ENCODE measurements at regions not wholly inside any gene's neighbourhood (a gene's known extent, or its start where the extent isn't known, plus 50 kb on each side); places are given as distances from the start of the nearest gene placed in this dataset.
"Not testable (repeated sequence)": the region's sequence is repeated elsewhere in the genome, so short reads cannot be mapped to it uniquely, and the experiment has no call there.

GRCh38 chr6:104676679-104677078, 183.0 kb downstream of the HACE1 start:
- DNase-seq, result not testable (repeated sequence)

GRCh38 chr6:104675161-104675560, 184.6 kb downstream of the HACE1 start:
- peak; percentile 58 for DNase-seq

GRCh38 chr6:104673078-104673477, 186.6 kb downstream of the HACE1 start:
- not testable (repeated sequence) for DNase-seq

- DNase-seq, result not testable (repeated sequence)
These were observed 188.2 kb downstream of the HACE1 start for GRCh38 chr6:104671591-104671891.

- not testable (repeated sequence) for DNase-seq
These were observed 188.7 kb downstream of the HACE1 start for GRCh38 chr6:104670834-104671590.

- DNase-seq, result no peak
These were observed 190.2 kb downstream of the HACE1 start for GRCh38 chr6:104669483-104669882.

- no peak for DNase-seq
These were observed 203.5 kb downstream of the HACE1 start for GRCh38 chr6:104656235-104656634.

- DNase-seq, result peak; percentile 23
These were observed 205.9 kb downstream of the HACE1 start for GRCh38 chr6:104653781-104654180.

GRCh38 chr6:104648347-104648746, 211.4 kb downstream of the HACE1 start:
- no peak for DNase-seq

- no peak for DNase-seq
These were observed 214.9 kb downstream of the HACE1 start for GRCh38 chr6:104644848-104645247.

GRCh38 chr6:104642871-104643270, 216.8 kb downstream of the HACE1 start:
- DNase-seq, result no peak

GRCh38 chr6:104640761-104641160, 219.0 kb downstream of the HACE1 start:
- DNase-seq, result no peak

GRCh38 chr6:104640150-104640700, 219.5 kb downstream of the HACE1 start:
- DNase-seq, result peak; percentile 39

GRCh38 chr6:104639668-104640067, 220.1 kb downstream of the HACE1 start:
- peak; percentile 62 for DNase-seq

- peak; percentile 61 for DNase-seq
These were observed 220.9 kb downstream of the HACE1 start for GRCh38 chr6:104638841-104639290.

GRCh38 chr6:104633125-104633524, 226.6 kb downstream of the HACE1 start:
- DNase-seq, result no peak

- DNase-seq, result no peak
These were observed 227.1 kb downstream of the HACE1 start for GRCh38 chr6:104632588-104632987.

- no peak for DNase-seq
These were observed 228.8 kb downstream of the HACE1 start for GRCh38 chr6:104630955-104631354.

- no peak for DNase-seq
These were observed 229.2 kb downstream of the HACE1 start for GRCh38 chr6:104630522-104630921.

GRCh38 chr6:104629826-104630225, 229.9 kb downstream of the HACE1 start:
- DNase-seq, result no peak

- no peak for DNase-seq
These were observed 234.2 kb downstream of the HACE1 start for GRCh38 chr6:104625536-104625935.

- peak; percentile 37 for DNase-seq
These were observed 236.5 kb downstream of the HACE1 start for GRCh38 chr6:104623052-104623690.

GRCh38 chr6:104621396-104621795, 238.3 kb downstream of the HACE1 start:
- DNase-seq, result no peak

GRCh38 chr6:104617591-104617990, 242.1 kb downstream of the HACE1 start:
- no peak for DNase-seq

Data from hematopoietic multipotent progenitor cell treated with erythropoietin and hydrocortisone succinate and interleukin-3 and kit ligand, for 4 days (in vitro differentiated cells).